OCI-LY3 (cell line): ENCODE measurements at regions not wholly inside any gene's neighbourhood (a gene's known extent, or its start where the extent isn't known, plus 50 kb on each side); places are given as distances from the start of the nearest gene placed in this dataset.

Experiments
- EZH2phosphoT487 ChIP-seq: fragments of 200-600 bp; shearing (Covaris generic); IDR thresholded peaks from 2 replicates; pipeline ENCODE4 v1.6.1; 2018; ENCODE audit warnings: antibody characterized with exemption, mixed run types, low read depth
- TF ChIP-seq, protein P1 (sequence below): fragments of 200-600, 300-600 bp; sonication (generic); IDR thresholded peaks from 2 replicates; pipeline ENCODE4 v1.5.1; 2014; ENCODE audit warnings: antibody characterized with exemption, low read length, low read depth

DNA sequence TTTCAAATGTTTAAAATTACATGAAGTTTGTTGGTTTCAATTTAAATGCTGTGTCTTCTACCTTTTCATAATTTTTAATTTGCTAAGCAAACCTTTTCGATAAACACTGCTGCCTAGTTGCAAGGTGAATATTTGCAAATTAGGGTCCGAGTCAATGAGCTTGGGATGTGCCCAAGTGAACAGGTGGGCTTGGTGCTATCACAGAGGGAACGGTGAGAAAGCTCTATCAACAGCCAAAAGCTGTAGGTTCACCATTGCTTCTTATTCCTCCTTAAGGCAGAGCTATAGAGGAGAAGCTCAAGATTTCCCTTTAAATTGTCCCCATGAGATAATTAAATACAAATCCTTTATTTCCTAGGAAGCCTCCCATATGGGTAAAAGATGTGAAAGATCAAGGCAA is 245.3 kb upstream of the CELF2 start:
- TF ChIP-seq, protein P1, sequence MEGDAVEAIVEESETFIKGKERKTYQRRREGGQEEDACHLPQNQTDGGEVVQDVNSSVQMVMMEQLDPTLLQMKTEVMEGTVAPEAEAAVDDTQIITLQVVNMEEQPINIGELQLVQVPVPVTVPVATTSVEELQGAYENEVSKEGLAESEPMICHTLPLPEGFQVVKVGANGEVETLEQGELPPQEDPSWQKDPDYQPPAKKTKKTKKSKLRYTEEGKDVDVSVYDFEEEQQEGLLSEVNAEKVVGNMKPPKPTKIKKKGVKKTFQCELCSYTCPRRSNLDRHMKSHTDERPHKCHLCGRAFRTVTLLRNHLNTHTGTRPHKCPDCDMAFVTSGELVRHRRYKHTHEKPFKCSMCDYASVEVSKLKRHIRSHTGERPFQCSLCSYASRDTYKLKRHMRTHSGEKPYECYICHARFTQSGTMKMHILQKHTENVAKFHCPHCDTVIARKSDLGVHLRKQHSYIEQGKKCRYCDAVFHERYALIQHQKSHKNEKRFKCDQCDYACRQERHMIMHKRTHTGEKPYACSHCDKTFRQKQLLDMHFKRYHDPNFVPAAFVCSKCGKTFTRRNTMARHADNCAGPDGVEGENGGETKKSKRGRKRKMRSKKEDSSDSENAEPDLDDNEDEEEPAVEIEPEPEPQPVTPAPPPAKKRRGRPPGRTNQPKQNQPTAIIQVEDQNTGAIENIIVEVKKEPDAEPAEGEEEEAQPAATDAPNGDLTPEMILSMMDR: no peak
- no peak for TF ChIP-seq EZH2phosphoT487
